CD4-positive, alpha-beta T cell treated with Interleukin-1 beta for 1 hour (primary cell): ENCODE measurements at regions not wholly inside any gene's neighbourhood (a gene's known extent, or its start where the extent isn't known, plus 50 kb on each side); places are given as distances from the start of the nearest gene placed in this dataset.

Experiments
- DNase-seq, 2 donors: peaks; one replicate each; pipeline ENCODE4 v3.0.0-alpha.2; 2020 to 2022

DNA sequence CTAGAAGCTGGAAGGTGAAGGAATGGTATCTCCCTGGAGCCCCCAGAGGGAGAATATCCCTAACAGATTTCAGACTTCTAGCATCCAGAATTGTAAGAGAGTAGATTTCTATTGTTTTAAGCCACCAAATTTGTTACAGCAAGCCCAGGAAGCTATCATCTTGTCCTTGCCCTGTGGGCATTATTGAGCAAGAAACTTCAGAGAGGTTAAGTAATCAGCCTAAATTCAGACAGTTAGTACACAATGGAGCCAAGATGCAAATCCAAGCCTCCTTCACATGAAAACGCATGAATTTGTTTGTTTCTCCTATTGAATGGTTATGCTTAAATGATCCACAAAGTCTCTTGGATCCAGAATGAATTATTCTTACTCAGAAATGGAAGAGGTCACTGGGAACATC, 55.2 kb upstream of the TRIB2 start:
- DNase-seq, result no peak

DNA sequence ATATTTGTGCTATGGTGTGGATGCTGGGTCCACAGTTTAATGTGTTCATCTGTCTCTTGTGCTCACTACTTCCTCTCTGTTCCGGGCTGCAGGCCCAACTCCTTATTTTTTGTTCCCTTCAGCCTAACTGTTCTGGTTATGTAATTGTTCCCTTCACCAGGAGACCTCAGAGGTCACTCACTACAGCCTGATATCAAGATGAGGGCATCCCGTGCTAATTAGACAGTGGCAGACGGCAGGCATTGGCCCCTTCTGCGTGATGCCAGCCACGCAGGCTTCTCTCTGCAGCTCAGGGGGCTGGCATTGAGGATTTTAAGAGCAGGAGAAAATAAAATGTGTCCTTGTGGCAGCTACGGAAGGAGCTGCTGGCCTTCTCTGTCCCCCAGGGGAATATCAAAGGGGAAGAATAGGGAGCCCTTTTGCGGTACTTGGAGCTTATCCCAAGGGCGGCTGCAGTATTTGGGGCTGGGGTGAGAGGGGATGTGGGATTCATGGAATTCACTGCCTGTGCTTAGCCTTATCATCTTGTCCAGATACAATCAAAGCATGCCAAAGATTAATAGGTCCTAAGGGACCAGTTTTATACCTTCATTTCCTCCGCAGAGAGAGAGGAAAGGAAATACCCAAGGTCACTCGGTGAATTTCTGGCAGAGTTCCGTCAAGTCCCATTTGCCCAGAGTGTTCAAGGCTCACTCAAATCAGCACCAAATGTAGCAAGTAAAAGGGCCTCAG, 53.3 kb upstream of the TRIB2 start:
- DNase-seq, result no peak

DNA sequence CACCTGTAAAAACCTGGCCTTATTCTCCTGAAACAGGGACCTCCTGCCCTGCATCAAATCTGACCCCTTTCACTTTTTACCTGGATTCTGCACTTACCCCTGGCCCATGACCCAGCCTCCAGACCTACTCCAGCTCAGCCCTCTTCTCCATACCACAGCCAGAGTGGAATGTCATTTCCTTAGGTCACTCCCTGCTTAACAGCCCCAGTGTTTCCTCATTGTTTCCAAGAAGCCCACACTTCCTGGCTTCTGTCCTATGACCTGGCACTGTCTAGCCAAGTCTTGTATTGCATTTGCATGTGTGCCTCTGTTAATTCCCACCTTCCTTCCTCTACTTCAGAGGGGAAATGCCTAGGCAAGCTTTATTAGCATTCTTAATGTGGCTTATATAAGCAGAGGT, 51.4 kb upstream of the TRIB2 start:
- no peak for DNase-seq

DNA sequence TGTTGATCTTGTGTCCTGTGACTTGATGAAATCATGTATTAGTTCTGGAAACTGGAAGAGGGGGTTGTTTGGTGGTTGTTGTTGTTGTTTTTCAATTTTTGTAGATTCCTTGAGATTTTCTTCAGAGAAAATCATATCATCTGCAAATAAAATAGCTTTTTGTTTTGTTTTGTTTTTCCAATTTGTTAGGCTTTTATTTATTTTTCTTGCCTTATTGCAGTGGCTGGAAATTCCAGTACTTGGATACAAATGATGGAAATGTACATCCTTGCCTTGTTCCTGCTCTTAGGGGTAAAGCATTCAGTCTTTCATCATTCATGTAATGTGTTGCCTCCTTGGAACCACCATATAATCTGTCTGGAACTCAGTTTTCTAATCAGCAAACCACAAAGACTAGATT, 50.3 kb upstream of the TRIB2 start:
- no peak for DNase-seq
